ENCODE measurements at regions not wholly inside any gene's neighbourhood (a gene's known extent, or its start where the extent isn't known, plus 50 kb on each side); places are given as distances from the start of the nearest gene placed in this dataset.

DNA sequence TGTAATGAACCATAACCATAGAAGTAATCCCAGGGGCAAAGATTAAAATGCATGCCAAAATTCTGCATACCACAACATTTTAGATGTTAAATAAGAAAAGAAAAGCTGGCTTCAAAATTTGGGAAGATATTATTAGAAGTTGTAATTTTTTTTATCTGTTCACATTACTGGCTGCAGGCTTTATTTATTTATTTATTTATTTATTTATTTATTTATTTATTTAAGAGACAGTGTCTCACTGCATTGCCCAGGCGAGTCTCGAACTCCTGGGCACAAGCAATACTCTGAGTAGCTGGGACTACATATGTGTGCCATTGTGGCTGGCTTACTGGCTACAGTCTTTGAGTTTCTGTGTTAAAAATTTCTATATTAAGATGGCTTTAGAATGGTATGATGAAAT is 66.5 kb upstream of the PNPT1 start:
- Mint-ChIP-seq H3K36me3 (ENCODE audit: low read depth) (no peaks in the 10 kb centered on the region), H3K27ac (no peak overlapping the region), H3K9me3 (no peaks in the 10 kb centered on the region), H3K4me3 (no peak overlapping the region), H3K4me1 (no peaks in the 10 kb centered on the region), H3K27me3 (peaks cover 3% of the 10 kb centered on the region)
- intact Hi-C loops (cut with micrococcal nuclease), result no loop called here
- DNase-seq, result peak; percentile 1

DNA sequence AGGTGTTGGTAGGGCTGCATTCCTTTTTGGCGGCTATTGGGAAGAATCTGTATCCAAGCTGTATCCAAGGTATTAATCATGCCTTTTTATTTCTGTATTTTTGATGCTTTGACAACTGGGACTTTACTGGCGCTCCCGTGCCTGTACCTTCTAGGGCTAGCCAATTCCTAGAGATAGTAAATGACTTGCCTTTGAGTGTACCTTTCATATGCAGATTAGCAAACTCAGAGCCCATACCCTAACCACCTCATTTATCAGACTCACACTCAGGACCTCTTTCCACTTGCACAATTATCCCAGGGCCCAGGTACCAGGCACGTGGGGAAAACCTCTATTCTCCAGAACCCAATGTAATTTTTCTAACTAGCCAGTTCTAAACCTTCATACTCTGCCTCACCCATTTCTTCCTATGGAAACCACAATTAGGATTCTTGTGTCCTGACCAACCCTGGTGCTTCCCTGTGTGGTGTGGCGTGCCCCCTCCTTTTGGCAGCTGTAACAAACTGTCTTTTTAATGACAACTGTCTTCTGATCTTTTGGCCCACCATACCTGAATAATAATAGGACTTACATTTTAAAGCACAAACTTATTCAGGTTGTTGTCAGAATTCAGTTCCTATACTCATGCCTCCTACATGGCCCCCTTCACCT is 65.8 kb upstream of the PNPT1 start:
- Mint-ChIP-seq H3K4me3 (no peak overlapping the region), H3K4me1 (no peaks in the 10 kb centered on the region), H3K36me3 (ENCODE audit: low read depth) (no peaks in the 10 kb centered on the region), H3K27me3 (peaks cover 5% of the 10 kb centered on the region), H3K27ac (no peak overlapping the region), H3K9me3 (no peaks in the 10 kb centered on the region)
- intact Hi-C loops (cut with micrococcal nuclease), result no loop called here
- DNase-seq, result no peak

DNA sequence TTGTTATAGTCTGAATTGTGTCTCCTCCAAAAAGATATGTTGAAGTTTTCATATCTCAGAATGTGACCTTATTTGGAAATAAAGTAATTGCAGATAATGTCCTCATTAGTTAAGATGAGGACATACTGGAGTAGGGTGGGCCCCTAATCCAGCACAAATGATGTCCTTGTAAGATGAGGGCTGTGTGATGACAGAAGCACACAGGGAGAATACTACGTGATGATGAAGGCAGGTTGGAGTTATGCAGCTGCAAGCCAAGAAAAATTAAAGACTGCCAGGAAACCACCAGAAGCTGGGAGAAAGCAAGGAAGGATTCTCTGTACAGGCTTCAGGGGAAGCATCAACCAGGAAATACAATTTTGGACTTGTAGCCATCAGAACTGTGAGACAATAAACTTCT is 58.3 kb upstream of the PNPT1 start:
- Mint-ChIP-seq H3K36me3 (ENCODE audit: low read depth) (no peaks in the 10 kb centered on the region), H3K27me3 (peaks cover 4% of the 10 kb centered on the region), H3K27ac (no peak overlapping the region), H3K9me3 (no peaks in the 10 kb centered on the region), H3K4me1 (no peaks in the 10 kb centered on the region), H3K4me3 (no peak overlapping the region)
- no peak for DNase-seq
- intact Hi-C loops (cut with micrococcal nuclease), result no loop called here

DNA sequence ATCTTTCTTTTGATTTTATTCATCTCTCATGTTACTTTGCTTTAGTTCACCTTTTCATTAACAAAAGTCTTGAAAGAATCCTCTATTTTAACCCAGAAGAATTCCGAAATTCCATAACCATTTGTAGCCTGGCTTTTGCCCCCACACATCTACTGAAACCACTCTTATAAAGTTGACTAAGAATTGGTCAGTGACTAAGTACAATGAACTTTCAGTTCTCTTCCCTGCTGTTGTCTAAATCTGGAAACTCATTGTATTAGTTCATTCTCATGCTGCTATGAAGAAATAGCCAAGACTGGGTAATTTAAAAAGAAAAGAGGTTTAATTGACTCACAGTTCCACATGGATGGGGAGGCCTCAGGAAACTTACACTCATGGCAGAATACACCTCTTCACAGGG is 49.9 kb upstream of the PNPT1 start:
- Mint-ChIP-seq H3K4me3 (no peak overlapping the region), H3K4me1 (no peaks in the 10 kb centered on the region), H3K36me3 (ENCODE audit: low read depth) (no peaks in the 10 kb centered on the region), H3K9me3 (no peaks in the 10 kb centered on the region), H3K27ac (no peak overlapping the region), H3K27me3 (no peaks in the 10 kb centered on the region)
- intact Hi-C loops (cut with micrococcal nuclease), result no loop called here
- no peak for DNase-seq
